ENCODE measurements at regions not wholly inside any gene's neighbourhood (a gene's known extent, or its start where the extent isn't known, plus 50 kb on each side); places are given as distances from the start of the nearest gene placed in this dataset.

DNA sequence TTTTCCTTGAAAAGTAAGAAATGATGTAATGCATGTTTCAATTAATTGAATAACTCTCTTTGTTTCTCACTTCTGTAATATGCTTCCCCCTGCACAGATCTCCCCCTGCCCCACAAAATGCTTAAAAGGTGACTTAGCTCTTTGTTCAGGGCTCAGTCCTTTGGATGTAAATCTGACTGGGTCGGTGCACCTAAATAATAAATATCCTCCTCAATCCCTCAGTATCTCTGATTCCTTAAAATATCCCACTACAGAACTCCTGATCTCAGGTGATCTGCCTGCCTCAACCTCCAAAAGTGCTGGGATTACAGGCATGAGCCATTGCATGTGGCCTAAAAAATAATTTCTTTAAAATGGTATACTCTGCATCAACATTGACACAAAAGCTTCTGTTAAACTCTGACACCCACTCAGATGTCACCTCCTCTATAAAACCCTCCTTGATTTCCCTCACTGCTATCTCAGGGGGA is 107.0 kb downstream of the ZNF429 start (continued):
- no peak for TF ChIP-seq HNRNPLL (IDR thresholded peaks at IDR 0.05; ENCODE audit: low read depth, low read length, poor library complexity, severe bottlenecking)
- no peak for TF ChIP-seq PRPF4 (IDR thresholded peaks at IDR 0.05; ENCODE audit: insufficient read depth, low read depth, low read length, poor library complexity, severe bottlenecking)
- TF ChIP-seq ATF1 (CRISPR knock-in tag; IDR thresholded peaks at IDR 0.05), result no peak
- TF ChIP-seq ATF1 (tag; IDR thresholded peaks at IDR 0.05), result peak; percentile 35; the same call in 1 of the 2 replicates
- no peak for TF ChIP-seq ZNF165 (CRISPR knock-in tag; IDR thresholded peaks at IDR 0.05; ENCODE audit: borderline replicate concordance)
- peak; percentile 23; the same call in 1 of the 2 replicates for TF ChIP-seq RNF2 (IDR thresholded peaks at IDR 0.05)
- 0 out of 2 replicates have a peak, but pooled peaks have one; percentile 37 for TF ChIP-seq TEAD4 (IDR thresholded peaks at IDR 0.05; ENCODE audit: low read length)
- no peak for TF ChIP-seq TEAD4 (CRISPR knock-in tag; IDR thresholded peaks at IDR 0.05; ENCODE audit: borderline replicate concordance)
- TF ChIP-seq EGR1 (conservative IDR thresholded peaks at IDR 0.05), result no peak
- no peak for TF ChIP-seq CHD4 (IDR thresholded peaks at IDR 0.05; ENCODE audit: insufficient read depth, insufficient replicate concordance, low read depth, low read length, poor library complexity, severe bottlenecking)
- TF ChIP-seq ZNF444 (CRISPR knock-in tag; IDR thresholded peaks at IDR 0.05), result no peak
- TF ChIP-seq, protein P1, sequence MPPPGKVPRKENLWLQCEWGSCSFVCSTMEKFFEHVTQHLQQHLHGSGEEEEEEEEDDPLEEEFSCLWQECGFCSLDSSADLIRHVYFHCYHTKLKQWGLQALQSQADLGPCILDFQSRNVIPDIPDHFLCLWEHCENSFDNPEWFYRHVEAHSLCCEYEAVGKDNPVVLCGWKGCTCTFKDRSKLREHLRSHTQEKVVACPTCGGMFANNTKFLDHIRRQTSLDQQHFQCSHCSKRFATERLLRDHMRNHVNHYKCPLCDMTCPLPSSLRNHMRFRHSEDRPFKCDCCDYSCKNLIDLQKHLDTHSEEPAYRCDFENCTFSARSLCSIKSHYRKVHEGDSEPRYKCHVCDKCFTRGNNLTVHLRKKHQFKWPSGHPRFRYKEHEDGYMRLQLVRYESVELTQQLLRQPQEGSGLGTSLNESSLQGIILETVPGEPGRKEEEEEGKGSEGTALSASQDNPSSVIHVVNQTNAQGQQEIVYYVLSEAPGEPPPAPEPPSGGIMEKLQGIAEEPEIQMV (tag; conservative IDR thresholded peaks at IDR 0.05; ENCODE audit: low read depth), result no peak
- 0 out of 2 replicates have a peak, but pooled peaks have one; percentile 24 for TF ChIP-seq MECOM (CRISPR knock-in tag; IDR thresholded peaks at IDR 0.05)
- no peak for TF ChIP-seq TRIM24 (IDR thresholded peaks at IDR 0.05)
- TF ChIP-seq EHMT2 (IDR thresholded peaks at IDR 0.05), result no peak
- no peak for TF ChIP-seq PPARD (CRISPR knock-in tag; IDR thresholded peaks at IDR 0.05)
- TF ChIP-seq, protein P2, sequence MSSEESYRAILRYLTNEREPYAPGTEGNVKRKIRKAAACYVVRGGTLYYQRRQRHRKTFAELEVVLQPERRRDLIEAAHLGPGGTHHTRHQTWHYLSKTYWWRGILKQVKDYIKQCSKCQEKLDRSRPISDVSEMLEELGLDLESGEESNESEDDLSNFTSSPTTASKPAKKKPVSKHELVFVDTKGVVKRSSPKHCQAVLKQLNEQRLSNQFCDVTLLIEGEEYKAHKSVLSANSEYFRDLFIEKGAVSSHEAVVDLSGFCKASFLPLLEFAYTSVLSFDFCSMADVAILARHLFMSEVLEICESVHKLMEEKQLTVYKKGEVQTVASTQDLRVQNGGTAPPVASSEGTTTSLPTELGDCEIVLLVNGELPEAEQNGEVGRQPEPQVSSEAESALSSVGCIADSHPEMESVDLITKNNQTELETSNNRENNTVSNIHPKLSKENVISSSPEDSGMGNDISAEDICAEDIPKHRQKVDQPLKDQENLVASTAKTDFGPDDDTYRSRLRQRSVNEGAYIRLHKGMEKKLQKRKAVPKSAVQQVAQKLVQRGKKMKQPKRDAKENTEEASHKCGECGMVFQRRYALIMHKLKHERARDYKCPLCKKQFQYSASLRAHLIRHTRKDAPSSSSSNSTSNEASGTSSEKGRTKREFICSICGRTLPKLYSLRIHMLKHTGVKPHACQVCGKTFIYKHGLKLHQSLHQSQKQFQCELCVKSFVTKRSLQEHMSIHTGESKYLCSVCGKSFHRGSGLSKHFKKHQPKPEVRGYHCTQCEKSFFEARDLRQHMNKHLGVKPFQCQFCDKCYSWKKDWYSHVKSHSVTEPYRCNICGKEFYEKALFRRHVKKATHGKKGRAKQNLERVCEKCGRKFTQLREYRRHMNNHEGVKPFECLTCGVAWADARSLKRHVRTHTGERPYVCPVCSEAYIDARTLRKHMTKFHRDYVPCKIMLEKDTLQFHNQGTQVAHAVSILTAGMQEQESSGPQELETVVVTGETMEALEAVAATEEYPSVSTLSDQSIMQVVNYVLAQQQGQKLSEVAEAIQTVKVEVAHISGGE (CRISPR knock-in tag; IDR thresholded peaks at IDR 0.05), result peak in 1 of 3 experiments; percentile 72; a peak in 2 of 6 replicates
- TF ChIP-seq RBM34 (IDR thresholded peaks at IDR 0.05; ENCODE audit: borderline replicate concordance, insufficient read depth, low read length), result no peak
- peak; percentile 62; the same call in 1 of the 2 replicates for TF ChIP-seq ZKSCAN8 (CRISPR knock-in tag; IDR thresholded peaks at IDR 0.05)
- no peak for TF ChIP-seq PML (IDR thresholded peaks at IDR 0.05; ENCODE audit: low read length)
- TF ChIP-seq, protein P3, sequence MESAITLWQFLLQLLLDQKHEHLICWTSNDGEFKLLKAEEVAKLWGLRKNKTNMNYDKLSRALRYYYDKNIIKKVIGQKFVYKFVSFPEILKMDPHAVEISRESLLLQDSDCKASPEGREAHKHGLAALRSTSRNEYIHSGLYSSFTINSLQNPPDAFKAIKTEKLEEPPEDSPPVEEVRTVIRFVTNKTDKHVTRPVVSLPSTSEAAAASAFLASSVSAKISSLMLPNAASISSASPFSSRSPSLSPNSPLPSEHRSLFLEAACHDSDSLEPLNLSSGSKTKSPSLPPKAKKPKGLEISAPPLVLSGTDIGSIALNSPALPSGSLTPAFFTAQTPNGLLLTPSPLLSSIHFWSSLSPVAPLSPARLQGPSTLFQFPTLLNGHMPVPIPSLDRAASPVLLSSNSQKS (CRISPR knock-in tag; IDR thresholded peaks at IDR 0.05), result no peak
- peak; percentile 36; the same call in 1 of the 2 replicates for TF ChIP-seq DMBX1 (CRISPR knock-in tag; IDR thresholded peaks at IDR 0.05; ENCODE audit: borderline replicate concordance)
- no peak for TF ChIP-seq NUFIP1 (IDR thresholded peaks at IDR 0.05; ENCODE audit: partially characterized antibody)
- TF ChIP-seq POLR3A (IDR thresholded peaks at IDR 0.05; ENCODE audit: borderline replicate concordance, extremely low read depth, insufficient read depth, insufficient read length), result no peak
- TF ChIP-seq HDAC3 (IDR thresholded peaks at IDR 0.05; ENCODE audit: borderline replicate concordance, partially characterized antibody), result peak; percentile 1

All from K562 (cell line).